Stomach (tissue), 4 donors: ENCODE measurements at regions not wholly inside any gene's neighbourhood (a gene's known extent, or its start where the extent isn't known, plus 50 kb on each side); places are given as distances from the start of the nearest gene placed in this dataset.

Source experiments
- EP300 ChIP-seq: sonication (generic); formaldehyde crosslinking; IDR thresholded peaks from one replicate; pipeline ENCODE4 v1.6.1; 2017; ENCODE audit warnings: antibody characterized with exemption
- POLR2A ChIP-seq, 4 donors: fragments of 450-650 bp; IDR thresholded peaks; one replicate each; pipeline ENCODE4 v1.6.1; 2016; ENCODE audit warnings: antibody characterized with exemption in 4 of 4, control low read depth in 2 of 4, mild to moderate bottlenecking in 1 of 4, moderate library complexity in 1 of 4
- POLR2AphosphoS5 ChIP-seq, 3 donors: sonication (generic); formaldehyde crosslinking; IDR thresholded peaks; one replicate each; pipeline ENCODE4 v1.6.1; 2016; ENCODE audit warnings: antibody characterized with exemption in 3 of 3
- TF ChIP-seq, protein P1 (sequence below), 7 experiments: fragments of 450-650 bp in 4 of 7; fragments of 200-600 bp in 3 of 7; sonication (generic) in 3 of 7; IDR thresholded peaks; one replicate each; pipeline ENCODE4 v1.5.1; 2016 to 2019; ENCODE audit warnings: antibody characterized with exemption in 7 of 7, control low read depth in 2 of 7, mild to moderate bottlenecking in 1 of 7

DNA sequence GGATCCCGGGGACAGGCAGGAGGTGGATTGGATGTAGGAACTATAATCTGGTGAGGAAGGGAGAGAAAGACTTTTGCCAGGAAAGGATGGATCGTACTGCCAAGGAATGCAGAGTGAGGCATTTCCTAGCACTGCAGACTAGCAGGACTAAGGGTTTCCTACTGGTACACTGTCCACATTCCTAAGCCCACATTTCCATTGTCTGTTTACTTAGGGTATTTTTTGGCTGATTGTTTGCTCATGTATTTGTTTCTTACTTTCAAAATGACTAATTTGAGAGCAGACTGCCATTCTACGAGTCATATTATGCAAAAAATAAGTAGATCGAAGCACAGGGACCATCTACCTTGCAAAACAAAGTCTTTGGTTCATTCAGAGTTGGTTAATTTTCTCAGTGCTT is 1029.5 kb upstream of the NR2F2 start:
- TF ChIP-seq, protein P1, sequence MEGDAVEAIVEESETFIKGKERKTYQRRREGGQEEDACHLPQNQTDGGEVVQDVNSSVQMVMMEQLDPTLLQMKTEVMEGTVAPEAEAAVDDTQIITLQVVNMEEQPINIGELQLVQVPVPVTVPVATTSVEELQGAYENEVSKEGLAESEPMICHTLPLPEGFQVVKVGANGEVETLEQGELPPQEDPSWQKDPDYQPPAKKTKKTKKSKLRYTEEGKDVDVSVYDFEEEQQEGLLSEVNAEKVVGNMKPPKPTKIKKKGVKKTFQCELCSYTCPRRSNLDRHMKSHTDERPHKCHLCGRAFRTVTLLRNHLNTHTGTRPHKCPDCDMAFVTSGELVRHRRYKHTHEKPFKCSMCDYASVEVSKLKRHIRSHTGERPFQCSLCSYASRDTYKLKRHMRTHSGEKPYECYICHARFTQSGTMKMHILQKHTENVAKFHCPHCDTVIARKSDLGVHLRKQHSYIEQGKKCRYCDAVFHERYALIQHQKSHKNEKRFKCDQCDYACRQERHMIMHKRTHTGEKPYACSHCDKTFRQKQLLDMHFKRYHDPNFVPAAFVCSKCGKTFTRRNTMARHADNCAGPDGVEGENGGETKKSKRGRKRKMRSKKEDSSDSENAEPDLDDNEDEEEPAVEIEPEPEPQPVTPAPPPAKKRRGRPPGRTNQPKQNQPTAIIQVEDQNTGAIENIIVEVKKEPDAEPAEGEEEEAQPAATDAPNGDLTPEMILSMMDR (IDR thresholded peaks at IDR 0.05): no peak
- TF ChIP-seq POLR2A (IDR thresholded peaks at IDR 0.05) (no peak), EP300 (no peak), POLR2AphosphoS5 (IDR thresholded peaks at IDR 0.05) (peak in 1 of 3 donors; percentile 1)
